ENCODE measurements at regions not wholly inside any gene's neighbourhood (a gene's known extent, or its start where the extent isn't known, plus 50 kb on each side); places are given as distances from the start of the nearest gene placed in this dataset.

- H3K9ac ChIP-seq (ENCODE audit: low read length) = no peak overlapping the region
- H3K79me2 ChIP-seq (ENCODE audit: low read length) = no peaks in the 10 kb centered on the region
- H3K9me3 ChIP-seq (replicated peaks; ENCODE audit: insufficient read depth, low read length) = no peaks in the 10 kb centered on the region
- DNase-seq = no peak
- H3K27ac ChIP-seq (ENCODE audit: low read length) = no peak overlapping the region
- H3K27me3 ChIP-seq (replicated peaks; ENCODE audit: insufficient read depth, low read length) = no peaks in the 10 kb centered on the region
- no peak overlapping the region for H2AFZ ChIP-seq (ENCODE audit: low read length)
- 0 out of 2 replicates have a peak, but pooled peaks cover 10% of the 10 kb centered on the region for H3K4me1 ChIP-seq (ENCODE audit: low read length)
- H3K4me2 ChIP-seq (ENCODE audit: low read depth, low read length) = no peak overlapping the region
- no peaks in the 10 kb centered on the region for H3K9me2 ChIP-seq (replicated peaks; ENCODE audit: insufficient read depth, low read length)
- H4K20me1 ChIP-seq (ENCODE audit: insufficient read depth, low read length) = no peaks in the 10 kb centered on the region
- H3K36me3 ChIP-seq (replicated peaks; ENCODE audit: insufficient read depth, low read length) = no peaks in the 10 kb centered on the region
- TF ChIP-seq EZH2phosphoT487 (IDR thresholded peaks at IDR 0.05; ENCODE audit: low read length) = no peak
- TF ChIP-seq CTCF (IDR thresholded peaks at IDR 0.05; ENCODE audit: low read length) = no peak
- TF ChIP-seq EZH2 (optimal IDR thresholded peaks at IDR 0.05; ENCODE audit: low read depth, low read length) = no peak
- H3F3A ChIP-seq (ENCODE audit: insufficient read depth, low read length) = no peaks in the 10 kb centered on the region
- no peak overlapping the region for H3K4me3 ChIP-seq (ENCODE audit: low read length)
Observed at GRCh38 chr15:81068516-81068915, 65.6 kb upstream of the CFAP161 start.

- H3K9ac ChIP-seq (ENCODE audit: low read length) = no peak overlapping the region
- H3K4me2 ChIP-seq (ENCODE audit: low read depth, low read length) = no peak overlapping the region
- no peak overlapping the region for H2AFZ ChIP-seq (ENCODE audit: low read length)
- no peaks in the 10 kb centered on the region for H4K20me1 ChIP-seq (ENCODE audit: insufficient read depth, low read length)
- H3K79me2 ChIP-seq (ENCODE audit: low read length) = no peaks in the 10 kb centered on the region
- H3F3A ChIP-seq (ENCODE audit: insufficient read depth, low read length) = no peaks in the 10 kb centered on the region
- no peak overlapping the region for H3K4me3 ChIP-seq (ENCODE audit: low read length)
- 0 out of 2 replicates have a peak, but pooled peaks cover 10% of the 10 kb centered on the region for H3K4me1 ChIP-seq (ENCODE audit: low read length)
- no peaks in the 10 kb centered on the region for H3K27me3 ChIP-seq (replicated peaks; ENCODE audit: insufficient read depth, low read length)
- H3K27ac ChIP-seq (ENCODE audit: low read length) = no peak overlapping the region
- TF ChIP-seq EZH2 (optimal IDR thresholded peaks at IDR 0.05; ENCODE audit: low read depth, low read length) = no peak
- no peak for TF ChIP-seq EZH2phosphoT487 (IDR thresholded peaks at IDR 0.05; ENCODE audit: low read length)
- no peak for TF ChIP-seq CTCF (IDR thresholded peaks at IDR 0.05; ENCODE audit: low read length)
- H3K9me2 ChIP-seq (replicated peaks; ENCODE audit: insufficient read depth, low read length) = no peaks in the 10 kb centered on the region
- H3K36me3 ChIP-seq (replicated peaks; ENCODE audit: insufficient read depth, low read length) = no peaks in the 10 kb centered on the region
- no peaks in the 10 kb centered on the region for H3K9me3 ChIP-seq (replicated peaks; ENCODE audit: insufficient read depth, low read length)
- peak; percentile 25 for DNase-seq
Observed at GRCh38 chr15:81069356-81069755, 64.7 kb upstream of the CFAP161 start.

GRCh38 chr15:81069909-81070308 is 64.2 kb upstream of the CFAP161 start:
- Histone ChIP-seq H3F3A (ENCODE audit: insufficient read depth, low read length) (no peaks in the 10 kb centered on the region), H3K9me3 (replicated peaks; ENCODE audit: insufficient read depth, low read length) (no peaks in the 10 kb centered on the region), H3K27ac (ENCODE audit: low read length) (no peak overlapping the region), H2AFZ (ENCODE audit: low read length) (no peak overlapping the region), H3K4me2 (ENCODE audit: low read depth, low read length) (no peak overlapping the region), H3K27me3 (replicated peaks; ENCODE audit: insufficient read depth, low read length) (no peaks in the 10 kb centered on the region), H4K20me1 (ENCODE audit: insufficient read depth, low read length) (no peaks in the 10 kb centered on the region), H3K36me3 (replicated peaks; ENCODE audit: insufficient read depth, low read length) (no peaks in the 10 kb centered on the region), H3K9me2 (replicated peaks; ENCODE audit: insufficient read depth, low read length) (no peaks in the 10 kb centered on the region), H3K9ac (ENCODE audit: low read length) (no peak overlapping the region), H3K4me1 (ENCODE audit: low read length) (0 out of 2 replicates have a peak, but pooled peaks cover 10% of the 10 kb centered on the region), H3K79me2 (ENCODE audit: low read length) (no peaks in the 10 kb centered on the region), H3K4me3 (ENCODE audit: low read length) (no peak overlapping the region)
- no peak for TF ChIP-seq CTCF (IDR thresholded peaks at IDR 0.05; ENCODE audit: low read length)
- TF ChIP-seq EZH2 (optimal IDR thresholded peaks at IDR 0.05; ENCODE audit: low read depth, low read length) = no peak
- TF ChIP-seq EZH2phosphoT487 (IDR thresholded peaks at IDR 0.05; ENCODE audit: low read length) = no peak
- DNase-seq = no peak
